ENCODE measurements at regions not wholly inside any gene's neighbourhood (a gene's known extent, or its start where the extent isn't known, plus 50 kb on each side); places are given as distances from the start of the nearest gene placed in this dataset.

- FAIRE-seq: no peak
Observed at GRCh38 chr9:120202856-120203654, 376.9 kb downstream of the CDK5RAP2 start.

GRCh38 chr9:120198027-120198426, 381.9 kb downstream of the CDK5RAP2 start:
- FAIRE-seq: no peak

- no peak for FAIRE-seq
Observed at GRCh38 chr9:120197605-120198004, 382.4 kb downstream of the CDK5RAP2 start.

- FAIRE-seq: no peak
Observed at GRCh38 chr9:120191141-120191540, 388.8 kb downstream of the CDK5RAP2 start.

- no peak for FAIRE-seq
Observed at GRCh38 chr9:120187758-120188157, 392.2 kb downstream of the CDK5RAP2 start.

- FAIRE-seq: no peak
Observed at GRCh38 chr9:120186276-120186675, 393.7 kb downstream of the CDK5RAP2 start.

- no peak for FAIRE-seq
Observed at GRCh38 chr9:120184266-120184665, 395.7 kb downstream of the CDK5RAP2 start.

- FAIRE-seq: no peak
Observed at GRCh38 chr9:120183615-120184014, 396.4 kb downstream of the CDK5RAP2 start.

- FAIRE-seq: no peak
Observed at GRCh38 chr9:120182011-120182410, 398.0 kb downstream of the CDK5RAP2 start.

GRCh38 chr9:120177121-120177520, 402.8 kb downstream of the CDK5RAP2 start:
- FAIRE-seq: no peak

GRCh38 chr9:120175031-120175430, 404.9 kb downstream of the CDK5RAP2 start:
- no peak for FAIRE-seq

GRCh38 chr9:120161776-120162175, 418.2 kb downstream of the CDK5RAP2 start:
- FAIRE-seq: no peak

GRCh38 chr9:120158221-120158620, 421.7 kb downstream of the CDK5RAP2 start:
- FAIRE-seq: no peak

GRCh38 chr9:120156376-120156775, 423.6 kb downstream of the CDK5RAP2 start:
- no peak for FAIRE-seq

- no peak for FAIRE-seq
Observed at GRCh38 chr9:120153258-120153657, 426.7 kb downstream of the CDK5RAP2 start.

- no peak for FAIRE-seq
Observed at GRCh38 chr9:120152295-120152694, 427.7 kb downstream of the CDK5RAP2 start.

GRCh38 chr9:120151806-120152205, 428.2 kb downstream of the CDK5RAP2 start:
- FAIRE-seq: no peak

- no peak for FAIRE-seq
Observed at GRCh38 chr9:120151149-120151548, 428.8 kb downstream of the CDK5RAP2 start.

GRCh38 chr9:120138955-120139354, 441.0 kb downstream of the CDK5RAP2 start:
- FAIRE-seq: no peak

GRCh38 chr9:120137186-120137840, 442.7 kb downstream of the CDK5RAP2 start:
- no peak for FAIRE-seq

GRCh38 chr9:120136696-120137095, 443.3 kb downstream of the CDK5RAP2 start:
- no peak for FAIRE-seq

- FAIRE-seq: no peak
Observed at GRCh38 chr9:120117081-120117480, 462.9 kb downstream of the CDK5RAP2 start.

- FAIRE-seq: no peak
Observed at GRCh38 chr9:120110520-120110919, 469.4 kb downstream of the CDK5RAP2 start.

GRCh38 chr9:120109242-120109641, 470.7 kb downstream of the CDK5RAP2 start:
- no peak for FAIRE-seq

Data from A204.1 (cell line).